A673 (cell line): ENCODE measurements at regions not wholly inside any gene's neighbourhood (a gene's known extent, or its start where the extent isn't known, plus 50 kb on each side); places are given as distances from the start of the nearest gene placed in this dataset.

Source experiments
- CTCF ChIP-seq: fragments of 300-800, 200-600 bp; sonication (generic); conservative IDR thresholded peaks from 2 replicates; pipeline ENCODE4 v1.5.1; 2017; ENCODE audit warnings: low read depth, mild to moderate bottlenecking, antibody characterized with exemption, low read length, moderate library complexity, mixed read lengths
- EZH2 ChIP-seq: fragments of 200-600 bp; sonication (generic); IDR thresholded peaks from 2 replicates; pipeline ENCODE4 v1.6.1; 2017; ENCODE audit warnings: borderline replicate concordance, low read depth, mild to moderate bottlenecking, mixed read lengths, antibody characterized with exemption, low read length; ENCODE audit not compliant: poor library complexity, severe bottlenecking

GRCh38 chr1:219812086-219812485, 116.3 kb downstream of the SLC30A10 start:
- TF ChIP-seq CTCF (no peak), EZH2 (no peak)
